T-helper 1 cell (primary cell): ENCODE measurements at regions not wholly inside any gene's neighbourhood (a gene's known extent, or its start where the extent isn't known, plus 50 kb on each side); places are given as distances from the start of the nearest gene placed in this dataset.

Experiments used
- DNase-seq, 5 donors: peaks; one replicate each; pipeline ENCODE4 v3.0.0-alpha.2; 2012 to 2020

- DNase-seq: no peak
These were observed 342.8 kb downstream of the RAPGEF2 start for GRCh38 chr4:159445692-159446091.

GRCh38 chr4:159446266-159446976 lies 343.5 kb downstream of the RAPGEF2 start:
- DNase-seq: peak in 1 of 5 donors; percentile 46

GRCh38 chr4:159447296-159447695 lies 344.4 kb downstream of the RAPGEF2 start:
- no peak for DNase-seq

GRCh38 chr4:159451006-159451405 lies 348.1 kb downstream of the RAPGEF2 start:
- DNase-seq: no peak

GRCh38 chr4:159455675-159456237 lies 352.9 kb downstream of the RAPGEF2 start:
- peak in 1 of 5 donors; percentile 17 for DNase-seq

GRCh38 chr4:159460371-159460770 lies 357.5 kb downstream of the RAPGEF2 start:
- DNase-seq: no peak

- no peak for DNase-seq
These were observed 360.4 kb downstream of the RAPGEF2 start for GRCh38 chr4:159463235-159463634.

- no peak for DNase-seq
These were observed 361.4 kb downstream of the RAPGEF2 start for GRCh38 chr4:159464302-159464701.

GRCh38 chr4:159476886-159477285 lies 374.0 kb downstream of the RAPGEF2 start:
- DNase-seq: no peak

- no peak for DNase-seq
These were observed 377.9 kb downstream of the RAPGEF2 start for GRCh38 chr4:159480826-159481225.

- no peak for DNase-seq
These were observed 379.1 kb downstream of the RAPGEF2 start for GRCh38 chr4:159481936-159482335.

- no peak for DNase-seq
These were observed 380.4 kb downstream of the RAPGEF2 start for GRCh38 chr4:159483110-159483781.

- DNase-seq: no peak
These were observed 381.2 kb downstream of the RAPGEF2 start for GRCh38 chr4:159483782-159484741.

GRCh38 chr4:159484864-159485263 lies 382.0 kb downstream of the RAPGEF2 start:
- DNase-seq: no peak

GRCh38 chr4:159487284-159487747 lies 384.4 kb downstream of the RAPGEF2 start:
- peak in 1 of 5 donors; percentile 44 for DNase-seq

GRCh38 chr4:159489646-159490045 lies 386.8 kb downstream of the RAPGEF2 start:
- DNase-seq: no peak

GRCh38 chr4:159495515-159496236 lies 392.8 kb downstream of the RAPGEF2 start:
- no peak for DNase-seq

- no peak for DNase-seq
These were observed 393.4 kb downstream of the RAPGEF2 start for GRCh38 chr4:159496248-159496647.

- DNase-seq: no peak
These were observed 395.1 kb downstream of the RAPGEF2 start for GRCh38 chr4:159497936-159498335.

GRCh38 chr4:159498446-159499115 lies 395.7 kb downstream of the RAPGEF2 start:
- DNase-seq: no peak

- DNase-seq: no peak
These were observed 398.0 kb downstream of the RAPGEF2 start for GRCh38 chr4:159500861-159501260.
